Breast epithelium (tissue), 4 donors: ENCODE measurements at regions not wholly inside any gene's neighbourhood (a gene's known extent, or its start where the extent isn't known, plus 50 kb on each side); places are given as distances from the start of the nearest gene placed in this dataset.
"Not testable (repeated sequence)": the region's sequence is repeated elsewhere in the genome, so short reads cannot be mapped to it uniquely, and the experiment has no call there.

Experiments used
- DNase-seq, 2 donors: peaks; one replicate each; pipeline ENCODE4 v3.0.0-alpha.2; 2019; ENCODE audit warnings: low spot score in 2 of 2
- H3K27ac ChIP-seq, 2 donors: fragments of 200-600 bp; sonication (generic) in 1 of 2; one replicate each; pipeline ENCODE4 v1.5.1; 2016 to 2019; ENCODE audit warnings: mild to moderate bottlenecking in 1 of 2
- H3K27me3 ChIP-seq, 2 donors: fragments of 200-600 bp; sonication (generic) in 1 of 2; one replicate each; pipeline versions ENCODE4 v1.5.1 to v1.6.0; 2017 to 2019; ENCODE audit warnings: control low read depth in 1 of 2, mild to moderate bottlenecking in 1 of 2
- H3K36me3 ChIP-seq: fragments of 200-600 bp; one replicate; pipeline ENCODE4 v1.5.1; 2019
- H3K4me1 ChIP-seq, 2 donors: fragments of 200-600 bp; sonication (generic); one replicate each; pipeline ENCODE4 v1.5.1; 2016 to 2019; ENCODE audit warnings: control low read depth in 1 of 2
- H3K4me3 ChIP-seq, 3 donors: fragments of 200-600 bp; sonication (generic); 1 replicate in 2 of 3; 2 replicates in 1 of 3; pipeline ENCODE4 v1.5.1; 2016 to 2019; ENCODE audit warnings: mild to moderate bottlenecking in 3 of 3, moderate library complexity in 2 of 3
- H3K9me3 ChIP-seq, 2 donors: fragments of 200-600 bp; sonication (generic) in 1 of 2; one replicate each; pipeline ENCODE4 v1.5.1; 2016 to 2019; ENCODE audit warnings: control low read depth in 1 of 2
- POLR2A ChIP-seq: fragments of 450-650 bp; IDR thresholded peaks from one replicate; pipeline ENCODE4 v1.6.1; 2016; ENCODE audit warnings: antibody characterized with exemption, mild to moderate bottlenecking, moderate library complexity
- POLR2AphosphoS5 ChIP-seq, 3 donors: sonication (generic); formaldehyde crosslinking; IDR thresholded peaks; one replicate each; pipeline ENCODE4 v1.6.1; 2017; ENCODE audit warnings: antibody characterized with exemption in 3 of 3
- intact Hi-C: fragments of 100-400 bp; cut with DNase I; formaldehyde crosslinking; loops from one replicate; pipeline ENCODE4 v1.15.1; 2023; ENCODE audit warnings: low total_unique reads
- TF ChIP-seq, protein P1 (sequence below), 3 donors: fragments of 450-650 bp; IDR thresholded peaks; one replicate each; pipeline ENCODE4 v1.5.1; 2016 to 2017; ENCODE audit warnings: antibody characterized with exemption in 3 of 3, mild to moderate bottlenecking in 3 of 3, moderate library complexity in 3 of 3

DNA sequence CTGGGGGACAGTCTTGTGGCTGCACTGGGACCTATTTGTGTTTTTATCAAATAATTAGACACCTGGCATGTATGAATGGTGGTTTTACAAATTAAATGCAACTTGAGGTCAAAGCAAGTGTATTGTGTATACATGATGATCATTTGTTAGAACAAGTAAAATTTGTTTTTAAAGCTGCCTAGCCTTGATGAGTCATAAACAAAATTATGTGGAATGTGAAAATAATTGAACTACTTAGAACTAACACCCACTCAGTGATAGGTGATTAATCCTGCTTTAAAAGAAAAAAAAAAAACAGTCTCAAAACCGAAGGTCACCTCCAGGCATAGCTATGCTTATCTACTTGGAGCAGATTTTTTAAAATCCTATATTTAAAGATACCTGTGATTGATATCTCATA is 770.3 kb upstream of the SLITRK5 start:
- no peak for DNase-seq
- H3K27me3 ChIP-seq, result no peaks in the 10 kb centered on the region
- H3K4me1 ChIP-seq, result no peaks in the 10 kb centered on the region
- intact Hi-C loops, result no loop called here
- H3K36me3 ChIP-seq, result no peaks in the 10 kb centered on the region
- no peak overlapping the region for H3K4me3 ChIP-seq
- TF ChIP-seq POLR2A (no peak), POLR2AphosphoS5 (IDR thresholded peaks at IDR 0.05) (no peak)
- TF ChIP-seq, protein P1, sequence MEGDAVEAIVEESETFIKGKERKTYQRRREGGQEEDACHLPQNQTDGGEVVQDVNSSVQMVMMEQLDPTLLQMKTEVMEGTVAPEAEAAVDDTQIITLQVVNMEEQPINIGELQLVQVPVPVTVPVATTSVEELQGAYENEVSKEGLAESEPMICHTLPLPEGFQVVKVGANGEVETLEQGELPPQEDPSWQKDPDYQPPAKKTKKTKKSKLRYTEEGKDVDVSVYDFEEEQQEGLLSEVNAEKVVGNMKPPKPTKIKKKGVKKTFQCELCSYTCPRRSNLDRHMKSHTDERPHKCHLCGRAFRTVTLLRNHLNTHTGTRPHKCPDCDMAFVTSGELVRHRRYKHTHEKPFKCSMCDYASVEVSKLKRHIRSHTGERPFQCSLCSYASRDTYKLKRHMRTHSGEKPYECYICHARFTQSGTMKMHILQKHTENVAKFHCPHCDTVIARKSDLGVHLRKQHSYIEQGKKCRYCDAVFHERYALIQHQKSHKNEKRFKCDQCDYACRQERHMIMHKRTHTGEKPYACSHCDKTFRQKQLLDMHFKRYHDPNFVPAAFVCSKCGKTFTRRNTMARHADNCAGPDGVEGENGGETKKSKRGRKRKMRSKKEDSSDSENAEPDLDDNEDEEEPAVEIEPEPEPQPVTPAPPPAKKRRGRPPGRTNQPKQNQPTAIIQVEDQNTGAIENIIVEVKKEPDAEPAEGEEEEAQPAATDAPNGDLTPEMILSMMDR (IDR thresholded peaks at IDR 0.05), result no peak
- H3K27ac ChIP-seq, result no peak overlapping the region
- no peaks in the 10 kb centered on the region for H3K9me3 ChIP-seq

DNA sequence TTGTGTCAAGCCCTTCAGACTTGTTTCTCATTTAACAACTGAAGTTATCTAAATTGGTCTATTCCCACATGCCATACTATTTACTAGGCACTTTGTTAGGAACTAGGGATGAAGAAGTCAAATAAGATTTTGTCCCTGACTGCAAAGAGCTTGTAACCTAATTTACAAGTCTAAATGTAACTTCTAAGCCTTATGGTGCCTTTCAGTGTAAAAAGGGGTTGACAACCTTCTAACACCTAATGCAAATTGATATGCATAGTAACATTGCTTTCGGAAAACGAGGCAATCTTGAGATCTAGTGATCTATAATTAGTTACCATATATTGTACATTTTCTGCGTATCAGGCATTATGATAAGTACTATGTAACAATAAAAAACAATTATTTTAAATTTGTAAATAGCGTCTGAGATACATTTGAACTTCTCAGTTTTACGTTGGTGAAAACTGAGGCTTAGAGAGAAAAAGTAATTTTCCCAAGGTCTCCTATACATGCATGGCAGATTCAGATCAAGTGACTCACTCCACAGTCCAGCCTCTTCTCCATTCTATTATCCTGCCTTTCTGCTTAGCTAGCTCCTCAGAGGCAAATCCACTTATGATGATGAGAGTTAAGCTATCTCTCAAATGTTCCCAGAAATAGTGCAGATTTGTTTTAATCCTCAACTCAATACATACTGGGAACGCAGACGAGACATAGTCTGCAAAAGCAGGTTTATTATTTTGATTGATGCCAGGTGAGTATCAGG is 764.9 kb upstream of the SLITRK5 start:
- intact Hi-C loops, result no loop called here

DNA sequence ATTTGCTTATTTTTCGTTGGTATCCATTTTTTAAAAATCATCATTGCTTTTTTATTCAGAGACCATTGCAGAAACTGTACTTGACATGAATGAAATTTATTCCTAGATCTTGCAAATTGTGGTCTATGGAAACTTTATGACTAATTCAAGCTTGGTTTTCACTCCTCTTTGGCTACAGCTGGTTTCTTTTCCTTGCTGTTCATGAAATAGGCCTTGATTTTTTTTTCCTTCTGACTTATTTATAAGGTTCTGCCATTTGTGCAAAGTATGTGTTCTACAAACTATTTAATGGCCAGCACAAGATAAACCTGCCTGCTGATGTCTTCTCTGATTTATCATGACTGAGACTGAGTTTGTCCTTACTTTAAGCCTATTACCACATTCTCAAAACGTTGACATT is 764.0 kb upstream of the SLITRK5 start:
- Histone ChIP-seq H3K4me1 (no peaks in the 10 kb centered on the region), H3K27ac (no peak overlapping the region), H3K4me3 (no peak overlapping the region), H3K27me3 (no peaks in the 10 kb centered on the region), H3K36me3 (no peaks in the 10 kb centered on the region), H3K9me3 (no peaks in the 10 kb centered on the region)
- TF ChIP-seq POLR2A (no peak), POLR2AphosphoS5 (IDR thresholded peaks at IDR 0.05) (no peak)
- TF ChIP-seq, protein P1 (IDR thresholded peaks at IDR 0.05), result no peak
- intact Hi-C loops, result no loop called here
- DNase-seq, result no peak

More for the DNA sequence above, 764.9 kb upstream of the SLITRK5 start:
- Histone ChIP-seq H3K4me3 (no peak overlapping the region), H3K27me3 (no peaks in the 10 kb centered on the region), H3K27ac (no peak overlapping the region), H3K36me3 (no peaks in the 10 kb centered on the region), H3K9me3 (no peaks in the 10 kb centered on the region), H3K4me1 (no peaks in the 10 kb centered on the region)
- TF ChIP-seq, protein P1 (IDR thresholded peaks at IDR 0.05), result no peak
- TF ChIP-seq POLR2A (no peak), POLR2AphosphoS5 (IDR thresholded peaks at IDR 0.05) (no peak)
- no peak for DNase-seq

DNA sequence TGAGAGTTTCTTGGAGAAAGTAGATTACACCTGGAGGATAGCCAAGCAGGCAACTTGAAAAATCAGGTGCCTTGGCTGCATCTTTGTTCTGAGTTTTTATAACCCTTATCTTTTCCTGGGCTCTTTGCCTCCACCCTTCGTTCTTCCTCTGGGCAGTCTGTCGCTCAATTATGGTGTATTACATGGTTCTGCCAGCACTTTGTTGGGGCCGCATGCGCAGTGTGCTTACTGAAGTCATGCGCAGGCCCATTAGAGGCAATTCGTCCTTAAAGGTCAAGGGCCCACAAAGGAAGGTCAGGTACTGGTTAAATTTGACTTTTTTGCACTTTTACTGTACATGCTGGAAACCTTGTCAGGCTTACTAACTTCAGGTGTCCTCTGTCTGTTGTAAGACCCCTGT is 761.9 kb upstream of the SLITRK5 start:
- Histone ChIP-seq H3K36me3 (no peaks in the 10 kb centered on the region), H3K4me3 (no peak overlapping the region), H3K9me3 (no peaks in the 10 kb centered on the region), H3K27ac (no peak overlapping the region), H3K4me1 (no peaks in the 10 kb centered on the region), H3K27me3 (no peaks in the 10 kb centered on the region)
- no peak for DNase-seq
- TF ChIP-seq POLR2A, result no peak
- TF ChIP-seq, protein P1 (IDR thresholded peaks at IDR 0.05), result no peak
- TF ChIP-seq POLR2AphosphoS5 (IDR thresholded peaks at IDR 0.05), result no peak
- intact Hi-C loops, result no loop called here

DNA sequence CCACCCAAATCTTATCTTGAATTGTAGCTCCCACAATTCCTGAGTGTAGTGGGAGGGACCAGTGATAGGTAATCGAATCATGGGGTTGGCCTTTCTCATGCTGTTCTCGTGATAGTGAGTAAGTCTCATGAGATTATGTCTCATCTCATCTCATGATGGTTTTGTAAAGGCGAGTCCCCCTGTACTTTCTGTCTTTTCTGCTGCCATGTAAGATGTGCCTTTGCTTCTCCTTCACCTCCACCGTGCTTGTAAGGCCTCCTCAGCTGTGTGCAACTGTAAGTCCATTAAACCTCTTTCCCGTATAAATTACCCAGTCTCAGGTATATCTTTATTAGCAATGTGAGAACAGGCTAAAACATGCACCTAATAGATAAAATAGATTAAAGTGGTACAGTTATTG is 756.4 kb upstream of the SLITRK5 start:
- intact Hi-C loops, result no loop called here
- no peak for TF ChIP-seq POLR2AphosphoS5 (IDR thresholded peaks at IDR 0.05)
- TF ChIP-seq, protein P1 (IDR thresholded peaks at IDR 0.05), result no peak
- TF ChIP-seq POLR2A, result no peak

DNA sequence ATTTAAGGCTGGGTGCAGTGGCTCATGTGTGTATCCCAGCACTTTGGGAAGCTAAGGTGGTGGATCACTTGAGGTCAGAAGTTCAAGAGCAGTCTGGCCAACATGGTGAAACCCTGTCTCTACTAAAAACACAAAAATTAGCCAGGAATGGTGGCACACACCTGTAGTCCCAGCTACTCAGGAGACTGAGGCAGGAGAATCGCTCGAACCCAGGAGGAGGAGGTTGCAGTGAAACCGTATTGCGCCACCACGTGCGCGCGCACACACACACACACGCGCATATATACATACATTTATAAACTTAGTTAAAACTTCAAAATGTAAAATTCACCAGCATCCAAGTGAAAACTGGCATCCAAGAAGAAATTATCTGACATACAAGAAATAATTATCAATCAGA is 753.7 kb upstream of the SLITRK5 start:
- intact Hi-C loops, H3K4me1 ChIP-seq, H3K9me3 ChIP-seq, DNase-seq, H3K4me3 ChIP-seq, H3K27me3 ChIP-seq, H3K36me3 ChIP-seq, H3K27ac ChIP-seq: not testable (repeated sequence)

More for the DNA sequence above, 756.4 kb upstream of the SLITRK5 start:
- Histone ChIP-seq H3K27ac (no peak overlapping the region), H3K27me3 (no peaks in the 10 kb centered on the region), H3K36me3 (no peaks in the 10 kb centered on the region), H3K4me1 (no peaks in the 10 kb centered on the region), H3K9me3 (no peaks in the 10 kb centered on the region), H3K4me3 (no peak overlapping the region)
- no peak for DNase-seq
